Hypothalamus (tissue), 51 donors: ENCODE measurements at regions not wholly inside any gene's neighbourhood (a gene's known extent, or its start where the extent isn't known, plus 50 kb on each side); places are given as distances from the start of the nearest gene placed in this dataset.

ENCODE experiments used
- DNase-seq, 51 donors: peaks; one replicate each; lab custom pipeline; 2025; lab: John Stamatoyannopoulos, UW

- no peak for DNase-seq
Observed at GRCh38 chr2:11987151-11987550, 240.7 kb downstream of the LPIN1 start.

- no peak for DNase-seq
Observed at GRCh38 chr2:11988691-11989353, 242.4 kb downstream of the LPIN1 start.

- DNase-seq, result no peak
Observed at GRCh38 chr2:11989354-11989703, 242.9 kb downstream of the LPIN1 start.

GRCh38 chr2:11990576-11990975 is 244.1 kb downstream of the LPIN1 start:
- no peak for DNase-seq

- no peak for DNase-seq
Observed at GRCh38 chr2:11993749-11994148, 247.3 kb downstream of the LPIN1 start.

- DNase-seq, result no peak
Observed at GRCh38 chr2:11995456-11995855, 249.0 kb downstream of the LPIN1 start.

GRCh38 chr2:11996618-11997017 is 250.2 kb downstream of the LPIN1 start:
- DNase-seq, result no peak

GRCh38 chr2:11997142-11997541 is 250.7 kb downstream of the LPIN1 start:
- DNase-seq, result no peak

GRCh38 chr2:11998218-11998617 is 251.8 kb downstream of the LPIN1 start:
- no peak for DNase-seq

GRCh38 chr2:11998626-11999378 is 252.4 kb downstream of the LPIN1 start:
- DNase-seq, result no peak

GRCh38 chr2:12001621-12002020 is 255.2 kb downstream of the LPIN1 start:
- DNase-seq, result no peak

GRCh38 chr2:12002215-12002614 is 255.8 kb downstream of the LPIN1 start:
- DNase-seq, result no peak

GRCh38 chr2:12004713-12005112 is 258.3 kb downstream of the LPIN1 start:
- no peak for DNase-seq

GRCh38 chr2:12005886-12006681 is 259.7 kb downstream of the LPIN1 start:
- peak in 16 of 51 donors; percentile 3 to 32 (median 9) for DNase-seq

- no peak for DNase-seq
Observed at GRCh38 chr2:12006850-12007249, 260.4 kb downstream of the LPIN1 start.

- no peak for DNase-seq
Observed at GRCh38 chr2:12007282-12007681, 260.9 kb downstream of the LPIN1 start.

GRCh38 chr2:12008425-12009061 is 262.1 kb downstream of the LPIN1 start:
- DNase-seq, result no peak

GRCh38 chr2:12009323-12009905 is 263.0 kb downstream of the LPIN1 start:
- DNase-seq, result no peak

GRCh38 chr2:12010059-12010458 is 263.6 kb downstream of the LPIN1 start:
- DNase-seq, result no peak

GRCh38 chr2:12010779-12011178 is 264.3 kb downstream of the LPIN1 start:
- no peak for DNase-seq
